Fibroblast of skin of right biceps (primary cell): ENCODE measurements at regions not wholly inside any gene's neighbourhood (a gene's known extent, or its start where the extent isn't known, plus 50 kb on each side); places are given as distances from the start of the nearest gene placed in this dataset.
"Not testable (repeated sequence)": the region's sequence is repeated elsewhere in the genome, so short reads cannot be mapped to it uniquely, and the experiment has no call there.

ENCODE experiments used
- DNase-seq: peaks from one replicate; pipeline ENCODE4 v3.0.0-alpha.2; 2013

- peak; percentile 12 for DNase-seq
Observed at GRCh38 chrX:437661-438390, 51.1 kb upstream of the PPP2R3B start.

GRCh38 chrX:439241-439640, 52.5 kb upstream of the PPP2R3B start:
- DNase-seq = no peak

- DNase-seq = no peak
Observed at GRCh38 chrX:439719-440118, 53.0 kb upstream of the PPP2R3B start.

GRCh38 chrX:440636-441035, 53.9 kb upstream of the PPP2R3B start:
- DNase-seq = no peak

- peak; percentile 63 for DNase-seq
Observed at GRCh38 chrX:443536-444210, 57.0 kb upstream of the PPP2R3B start.

- no peak for DNase-seq
Observed at GRCh38 chrX:444305-444704, 57.6 kb upstream of the PPP2R3B start.

GRCh38 chrX:445727-446126, 59.0 kb upstream of the PPP2R3B start:
- DNase-seq = no peak

- no peak for DNase-seq
Observed at GRCh38 chrX:446245-446644, 59.5 kb upstream of the PPP2R3B start.

- DNase-seq = no peak
Observed at GRCh38 chrX:447052-447451, 60.3 kb upstream of the PPP2R3B start.

- DNase-seq = not testable (repeated sequence)
Observed at GRCh38 chrX:451750-452149, 65.0 kb upstream of the PPP2R3B start.

- DNase-seq = no peak
Observed at GRCh38 chrX:452598-452997, 65.9 kb upstream of the PPP2R3B start.

GRCh38 chrX:454514-454913, 67.8 kb upstream of the PPP2R3B start:
- not testable (repeated sequence) for DNase-seq

- DNase-seq = no peak
Observed at GRCh38 chrX:455199-455598, 68.5 kb upstream of the PPP2R3B start.

GRCh38 chrX:455673-456072, 69.0 kb upstream of the PPP2R3B start:
- no peak for DNase-seq

- DNase-seq = no peak
Observed at GRCh38 chrX:456146-456545, 69.4 kb upstream of the PPP2R3B start.

GRCh38 chrX:456551-457291, 70.0 kb upstream of the PPP2R3B start:
- DNase-seq = no peak

GRCh38 chrX:457292-457679, 70.6 kb upstream of the PPP2R3B start:
- no peak for DNase-seq

GRCh38 chrX:458631-459061, 71.9 kb upstream of the PPP2R3B start:
- no peak for DNase-seq

GRCh38 chrX:459611-460010, 72.9 kb upstream of the PPP2R3B start:
- no peak for DNase-seq

- DNase-seq = no peak
Observed at GRCh38 chrX:460116-460515, 73.4 kb upstream of the PPP2R3B start.

- DNase-seq = no peak
Observed at GRCh38 chrX:460823-461640, 74.3 kb upstream of the PPP2R3B start.

GRCh38 chrX:462853-463252, 76.1 kb upstream of the PPP2R3B start:
- DNase-seq = no peak
